HG03457 (cell line): ENCODE measurements at regions not wholly inside any gene's neighbourhood (a gene's known extent, or its start where the extent isn't known, plus 50 kb on each side); places are given as distances from the start of the nearest gene placed in this dataset.
"Not testable (repeated sequence)": the region's sequence is repeated elsewhere in the genome, so short reads cannot be mapped to it uniquely, and the experiment has no call there.

Experiments used
- ATAC-seq: cut with Tn5 transposase; IDR thresholded peaks from one replicate; pipeline ENCODE4 v1.9.1; 2021; ENCODE audit warnings: moderate number of reproducible peaks; ENCODE audit not compliant: unreplicated experiment

- ATAC-seq = no peak
Measured at GRCh38 chr18:77369644-77370043, 120.0 kb downstream of the GALR1 start.

- no peak for ATAC-seq
Measured at GRCh38 chr18:77373730-77374445, 124.2 kb downstream of the GALR1 start.

- ATAC-seq = no peak
Measured at GRCh38 chr18:77374446-77374805, 124.8 kb downstream of the GALR1 start.

GRCh38 chr18:77376043-77376732 lies 126.5 kb downstream of the GALR1 start:
- ATAC-seq = no peak

- no peak for ATAC-seq
Measured at GRCh38 chr18:77376733-77377094, 127.1 kb downstream of the GALR1 start.

GRCh38 chr18:77377813-77378212 lies 128.2 kb downstream of the GALR1 start:
- no peak for ATAC-seq

GRCh38 chr18:77379976-77380509 lies 130.4 kb downstream of the GALR1 start:
- no peak for ATAC-seq

GRCh38 chr18:77380695-77381094 lies 131.0 kb downstream of the GALR1 start:
- ATAC-seq = no peak

- no peak for ATAC-seq
Measured at GRCh38 chr18:77392321-77392720, 142.7 kb downstream of the GALR1 start.

GRCh38 chr18:77393519-77393918 lies 143.9 kb downstream of the GALR1 start:
- no peak for ATAC-seq

- ATAC-seq = no peak
Measured at GRCh38 chr18:77395953-77396352, 146.3 kb downstream of the GALR1 start.

GRCh38 chr18:77397056-77397455 lies 147.4 kb downstream of the GALR1 start:
- ATAC-seq = no peak

- ATAC-seq = no peak
Measured at GRCh38 chr18:77397617-77398016, 148.0 kb downstream of the GALR1 start.

GRCh38 chr18:77400561-77400960 lies 150.9 kb downstream of the GALR1 start:
- no peak for ATAC-seq

- no peak for ATAC-seq
Measured at GRCh38 chr18:77401173-77401572, 151.5 kb downstream of the GALR1 start.

GRCh38 chr18:77403969-77404535 lies 154.4 kb downstream of the GALR1 start:
- no peak for ATAC-seq

- ATAC-seq = no peak
Measured at GRCh38 chr18:77405096-77405495, 155.4 kb downstream of the GALR1 start.

- ATAC-seq = no peak
Measured at GRCh38 chr18:77407733-77408132, 158.1 kb downstream of the GALR1 start.

- ATAC-seq = not testable (repeated sequence)
Measured at GRCh38 chr18:77421546-77421945, 171.9 kb downstream of the GALR1 start.

- no peak for ATAC-seq
Measured at GRCh38 chr18:77422974-77423867, 173.6 kb downstream of the GALR1 start.

- no peak for ATAC-seq
Measured at GRCh38 chr18:77433076-77433475, 183.4 kb downstream of the GALR1 start.
